HL-60/S4 (cell line): ENCODE measurements at regions not wholly inside any gene's neighbourhood (a gene's known extent, or its start where the extent isn't known, plus 50 kb on each side); places are given as distances from the start of the nearest gene placed in this dataset.

ENCODE experiments used
- in situ Hi-C: fragments of 300-500 bp; cut with MboI; formaldehyde crosslinking; loops from 2 replicates; pipeline ENCODE4 v1.14.3; 2022; ENCODE audit warnings: low sequenced_read_pairs

DNA sequence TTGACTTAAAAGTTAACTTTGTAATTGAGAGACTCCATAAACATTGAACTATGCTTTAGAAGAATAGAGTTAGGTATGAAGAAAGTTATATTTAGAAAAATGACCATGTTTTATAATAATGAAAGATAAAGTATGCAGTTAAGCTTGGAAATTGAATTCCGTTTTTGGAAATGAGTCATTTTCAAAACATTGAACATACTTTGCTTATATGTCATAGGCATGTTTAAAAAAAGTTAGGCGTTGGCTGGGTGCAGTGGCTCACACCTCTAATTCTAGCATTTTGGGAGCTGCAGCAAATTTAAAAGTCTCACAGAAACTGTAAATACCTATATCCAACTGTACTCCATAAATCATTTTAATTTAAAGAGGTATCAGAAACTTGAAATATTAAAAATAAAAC lies 607.4 kb downstream of the CBLN2 start:
- in situ Hi-C loops = no loop called here

DNA sequence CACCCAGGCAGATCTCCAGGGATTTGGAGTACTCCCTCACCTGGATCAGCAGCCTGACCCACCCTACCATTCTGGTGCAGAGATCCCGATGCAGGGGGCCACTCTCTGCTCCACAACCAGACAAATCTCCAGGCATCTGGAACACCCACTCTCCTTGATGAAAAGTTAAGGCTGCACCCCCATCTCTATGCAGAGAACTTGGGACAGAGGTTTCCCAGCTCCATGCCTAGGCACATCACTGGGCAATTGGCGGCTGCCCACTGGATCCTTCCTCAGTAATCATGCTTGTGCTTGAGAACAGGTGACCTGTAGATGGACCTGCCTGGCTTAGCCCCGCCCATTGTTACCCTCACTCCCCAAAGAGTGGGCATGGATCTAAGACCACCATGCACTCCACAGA lies 624.9 kb downstream of the CBLN2 start:
- in situ Hi-C loops = no loop called here

DNA sequence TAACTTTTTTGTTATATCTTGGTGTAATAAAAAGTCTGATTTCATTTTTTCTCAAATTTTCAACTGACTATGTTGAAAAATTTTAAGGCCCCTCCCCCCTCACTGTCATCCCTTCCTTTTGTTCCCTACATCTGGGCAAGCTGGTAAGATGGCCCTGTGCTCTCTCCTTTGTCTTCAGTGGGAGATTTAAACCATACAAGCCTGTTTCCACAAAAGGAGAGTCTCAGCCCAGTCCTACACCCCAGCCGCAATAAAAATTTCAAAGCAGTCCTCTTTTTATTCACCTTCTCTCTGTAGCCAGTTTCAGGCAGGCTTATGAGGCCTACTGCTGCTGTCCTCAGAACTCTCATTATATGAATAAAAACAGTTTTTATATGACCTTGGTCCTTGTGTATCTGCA lies 630.5 kb downstream of the CBLN2 start:
- in situ Hi-C loops = no loop called here

DNA sequence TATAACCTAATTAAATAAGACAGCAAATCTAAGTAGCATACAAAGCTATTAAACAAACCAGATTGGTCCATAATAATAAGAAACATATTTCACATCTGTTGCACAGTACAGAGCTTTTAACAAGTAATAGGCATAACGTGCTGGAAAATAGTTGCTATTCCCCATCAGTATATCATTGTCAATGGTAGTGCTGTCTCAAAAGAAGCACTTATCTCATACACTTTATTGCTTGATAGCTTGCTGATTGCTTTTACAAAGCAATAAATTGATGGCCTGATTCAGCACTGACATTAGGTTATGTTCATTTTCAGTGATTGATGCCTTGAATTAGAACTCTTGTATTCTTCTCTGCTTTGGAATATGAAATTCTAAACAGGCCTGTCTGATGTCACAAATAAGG lies 641.7 kb downstream of the CBLN2 start:
- in situ Hi-C loops = no loop called here

DNA sequence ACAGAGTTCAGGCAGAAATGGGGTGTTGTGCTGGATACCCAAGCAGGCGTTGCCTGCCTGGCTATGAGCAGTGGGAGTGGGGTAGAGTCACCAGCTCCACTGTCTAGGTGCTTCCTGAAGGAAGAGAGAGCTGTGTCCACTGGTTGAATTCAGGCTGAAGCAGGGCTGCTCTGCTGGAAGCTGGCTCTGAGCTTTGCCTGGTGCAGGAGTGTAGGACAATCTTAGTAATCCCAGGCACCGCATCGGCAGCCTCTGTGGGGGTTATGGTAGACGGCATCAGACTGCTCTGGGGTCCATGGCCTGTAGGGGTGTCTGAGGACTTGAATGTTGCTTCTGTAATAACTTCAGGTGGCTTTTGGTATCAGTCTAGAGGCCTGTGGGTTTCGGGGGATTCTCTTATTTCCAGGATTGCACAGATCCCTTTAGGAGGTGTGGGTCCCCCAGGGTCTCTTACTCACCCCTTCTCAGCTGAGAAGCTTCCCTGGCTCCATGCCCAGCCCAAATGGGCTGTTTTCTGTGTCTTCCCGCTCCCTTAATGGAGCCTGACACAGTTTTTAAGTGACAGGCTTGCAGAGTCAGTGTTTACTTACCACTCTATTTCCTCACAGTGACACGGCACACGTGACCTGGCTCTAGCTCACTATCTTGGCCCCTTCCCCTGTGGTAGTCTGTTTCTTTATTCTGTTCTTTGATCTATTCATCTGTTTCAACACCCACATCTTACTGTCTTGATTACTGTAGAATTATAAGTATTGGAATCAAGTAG lies 644.3 kb downstream of the CBLN2 start:
- in situ Hi-C loops = no loop called here

DNA sequence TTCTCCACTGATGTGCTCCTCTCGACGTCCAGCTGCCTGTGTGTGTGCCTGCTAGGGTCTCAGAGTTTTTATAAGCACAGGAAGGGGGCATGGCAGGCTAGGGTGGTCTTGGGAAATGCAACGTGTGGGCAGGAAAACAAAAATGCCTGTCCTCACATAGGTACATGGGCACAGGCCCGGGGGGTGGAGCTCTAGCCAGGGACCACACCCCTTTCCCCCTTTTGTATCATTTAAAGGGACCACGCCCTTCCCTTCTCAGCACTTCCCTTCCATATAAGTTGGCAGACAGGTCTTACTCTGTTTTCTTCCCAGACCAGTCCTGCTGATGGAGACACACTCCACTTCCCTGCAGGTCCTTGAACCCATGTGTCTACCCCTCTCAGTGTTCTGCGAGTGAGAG lies 645.0 kb downstream of the CBLN2 start:
- in situ Hi-C loops = no loop called here

DNA sequence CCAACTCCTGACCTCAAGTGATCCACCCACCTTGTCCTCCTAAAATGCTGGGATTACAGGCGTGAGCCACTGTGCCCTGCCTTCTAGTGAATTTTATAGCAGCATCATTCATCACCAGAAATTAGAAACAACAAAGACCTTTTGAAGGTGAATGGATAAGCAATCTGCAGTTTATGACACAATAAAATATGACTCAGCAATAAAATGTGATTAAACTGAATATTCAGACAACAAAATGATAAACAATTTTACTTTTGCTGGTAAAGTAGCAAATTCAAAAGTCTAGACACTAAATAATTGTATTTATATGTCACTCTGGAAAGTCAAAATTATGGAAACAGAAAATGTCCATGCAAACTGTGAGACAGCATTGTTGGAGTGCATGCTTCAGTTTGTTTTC lies 656.6 kb downstream of the CBLN2 start:
- in situ Hi-C loops = no loop called here

DNA sequence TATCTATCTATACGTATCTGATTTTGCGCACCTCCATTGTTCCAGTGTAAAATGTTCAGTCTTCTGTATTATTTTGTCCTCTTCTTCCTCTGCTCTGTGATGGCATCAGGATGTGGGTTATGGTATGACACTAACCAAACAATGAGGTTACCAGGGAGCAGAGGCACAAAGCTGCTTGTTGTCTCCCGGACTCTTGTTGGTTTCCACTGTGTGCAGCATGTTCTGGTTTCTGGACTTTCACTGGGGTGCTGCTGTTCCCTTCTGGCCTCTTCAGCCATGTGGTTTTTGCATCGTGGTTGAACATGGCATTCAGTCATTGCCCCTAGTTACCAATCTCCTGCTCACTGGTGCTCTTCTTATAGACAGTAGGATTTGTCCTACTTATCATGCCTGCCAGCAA lies 665.9 kb downstream of the CBLN2 start:
- in situ Hi-C loops = no loop called here

DNA sequence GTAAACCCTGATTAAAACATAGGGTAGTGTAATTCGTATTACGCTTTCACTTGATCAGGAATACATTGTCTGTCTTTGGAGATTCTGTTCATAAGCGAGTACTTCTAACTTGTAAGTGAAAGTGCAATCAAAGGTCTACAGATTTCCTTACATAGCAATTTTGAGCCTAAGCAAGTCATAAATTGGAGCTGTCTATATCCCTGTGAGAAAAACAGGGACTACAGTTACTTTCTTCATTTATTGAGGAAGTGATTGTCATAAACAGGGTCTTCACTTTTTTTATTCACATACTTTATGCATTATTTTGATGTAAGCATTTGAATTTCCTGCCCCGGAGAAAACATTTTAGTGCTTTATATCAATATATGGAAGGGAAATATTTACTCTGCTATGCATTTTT lies 670.4 kb downstream of the CBLN2 start:
- in situ Hi-C loops = no loop called here

DNA sequence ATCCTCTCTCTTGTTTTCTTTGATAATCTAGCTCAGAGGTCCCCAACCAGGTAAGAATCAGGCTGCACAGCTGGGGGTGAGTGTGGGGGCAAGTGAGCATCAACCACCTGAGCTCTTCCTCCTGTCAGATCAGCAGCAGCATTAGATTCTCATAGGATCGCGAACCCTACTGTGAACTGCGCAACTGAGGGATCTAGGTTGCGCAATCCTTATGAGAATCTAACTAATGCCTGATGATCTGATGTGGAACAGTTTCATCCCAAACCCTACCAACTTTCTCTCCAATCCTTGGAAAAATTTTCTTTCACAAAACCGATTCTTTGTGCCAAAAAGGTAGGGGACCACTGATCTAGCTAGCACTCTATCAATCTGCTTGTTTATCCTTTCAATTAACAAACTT lies 678.3 kb downstream of the CBLN2 start:
- in situ Hi-C loops = no loop called here

DNA sequence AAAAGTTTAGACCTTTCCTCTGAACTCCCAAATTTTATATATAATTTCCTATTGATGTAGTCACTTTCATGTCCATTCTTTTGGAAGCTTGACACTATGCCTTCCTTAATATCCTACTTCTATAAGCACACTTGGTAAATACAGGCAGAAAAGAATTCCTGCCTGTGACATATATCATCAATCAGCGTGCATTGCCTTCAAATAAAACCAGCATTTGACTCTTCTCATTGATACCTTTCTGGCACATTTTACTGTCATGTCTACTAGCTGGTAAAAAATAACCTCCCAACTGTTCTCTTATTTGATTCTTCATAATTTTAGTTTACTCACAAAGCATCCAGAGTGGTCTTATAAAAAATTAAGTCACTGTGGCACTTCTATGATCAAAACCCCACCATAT lies 693.5 kb downstream of the CBLN2 start:
- in situ Hi-C loops = no loop called here

DNA sequence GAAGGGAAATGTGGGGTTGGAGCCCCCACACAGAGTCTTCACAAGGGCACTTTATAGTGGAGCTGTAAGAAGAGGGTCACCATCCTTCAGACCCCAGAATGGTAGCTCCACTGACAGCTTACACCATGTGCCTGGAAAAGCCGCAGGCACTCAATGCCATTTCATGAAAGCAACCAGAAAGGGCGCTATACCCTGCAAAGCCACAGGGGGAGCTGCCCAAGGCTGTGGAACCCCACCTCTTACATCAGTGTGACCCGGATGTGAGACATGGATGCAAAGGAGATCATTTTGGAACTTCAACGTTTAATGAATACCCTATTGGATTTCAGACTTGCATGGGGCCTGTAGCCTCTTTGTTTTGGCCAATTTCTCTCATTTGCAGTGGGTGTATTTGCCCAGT lies 694.7 kb downstream of the CBLN2 start:
- in situ Hi-C loops = no loop called here

DNA sequence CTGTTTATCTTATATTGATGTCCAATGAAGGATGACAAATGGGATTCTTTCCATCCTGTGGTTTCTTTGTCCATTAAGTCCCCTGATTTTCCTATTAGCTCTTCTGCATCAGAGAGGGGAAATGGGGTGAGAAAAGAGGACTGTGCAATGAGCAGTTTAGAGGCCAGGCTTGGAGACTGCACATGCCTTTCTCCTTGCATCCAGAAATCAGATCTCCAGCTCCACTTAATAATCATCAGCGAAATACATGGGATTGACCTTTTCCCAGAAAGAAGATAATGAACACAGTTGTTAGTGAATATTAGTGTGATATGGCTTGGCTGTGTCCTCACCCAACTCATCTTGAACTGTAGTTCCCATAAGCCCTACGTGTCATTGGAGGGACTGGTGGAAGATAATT lies 697.4 kb downstream of the CBLN2 start:
- in situ Hi-C loops = no loop called here

DNA sequence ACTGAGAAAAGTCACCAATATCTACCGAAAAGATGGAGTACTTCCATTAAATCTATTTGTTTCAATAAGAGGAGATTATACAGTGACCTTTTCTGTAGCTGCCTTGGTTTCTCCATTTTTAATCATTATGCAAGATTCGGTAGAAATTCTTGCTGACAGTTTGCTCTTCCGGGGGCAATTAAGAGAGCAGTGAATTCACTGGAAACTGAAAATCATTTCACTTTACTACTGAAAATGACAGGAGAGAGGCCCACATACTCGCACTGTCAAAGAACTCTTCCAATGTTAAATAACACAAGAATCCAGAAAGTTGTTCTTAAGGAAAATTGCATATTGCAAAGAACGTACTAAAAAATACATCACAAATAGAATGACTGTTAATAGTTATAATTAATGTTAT lies 699.3 kb downstream of the CBLN2 start:
- in situ Hi-C loops = no loop called here

DNA sequence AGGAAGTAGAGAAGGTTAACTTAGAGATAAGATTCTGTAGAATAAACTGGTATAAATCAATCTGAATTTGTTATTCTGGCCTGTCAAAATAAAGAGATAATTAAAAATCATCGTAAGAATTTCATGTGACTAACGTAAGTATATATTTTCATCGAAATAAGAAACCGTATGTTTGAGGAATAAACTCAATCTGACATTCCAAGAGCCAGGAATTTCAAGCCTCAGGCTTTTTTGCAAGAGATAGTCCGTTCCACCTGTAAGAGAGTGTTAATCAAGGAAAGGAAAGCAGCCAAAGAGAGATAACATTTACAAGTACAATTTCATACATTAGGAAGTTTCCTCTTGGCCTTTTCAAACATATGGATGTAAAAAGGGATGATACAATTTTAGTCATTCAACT lies 701.5 kb downstream of the CBLN2 start:
- in situ Hi-C loops = no loop called here

DNA sequence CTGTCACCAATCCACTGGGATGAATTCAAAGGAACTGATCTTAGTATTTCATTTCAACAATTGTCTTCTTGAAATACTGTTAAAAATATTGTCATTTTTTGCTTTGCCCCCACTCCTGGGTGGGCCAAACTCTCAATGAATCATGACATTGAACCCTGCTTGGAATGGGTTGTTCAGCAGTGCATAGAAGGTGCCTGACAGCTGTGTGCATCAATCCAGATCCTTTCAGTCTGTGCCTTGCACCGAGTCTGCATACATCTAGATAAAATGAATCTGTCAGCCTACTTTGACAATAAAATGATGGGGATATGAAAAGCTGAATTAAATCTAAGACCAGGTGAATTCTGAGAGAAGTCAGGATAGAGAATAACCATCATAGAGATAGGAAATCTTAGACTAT lies 706.6 kb downstream of the CBLN2 start:
- in situ Hi-C loops = no loop called here

DNA sequence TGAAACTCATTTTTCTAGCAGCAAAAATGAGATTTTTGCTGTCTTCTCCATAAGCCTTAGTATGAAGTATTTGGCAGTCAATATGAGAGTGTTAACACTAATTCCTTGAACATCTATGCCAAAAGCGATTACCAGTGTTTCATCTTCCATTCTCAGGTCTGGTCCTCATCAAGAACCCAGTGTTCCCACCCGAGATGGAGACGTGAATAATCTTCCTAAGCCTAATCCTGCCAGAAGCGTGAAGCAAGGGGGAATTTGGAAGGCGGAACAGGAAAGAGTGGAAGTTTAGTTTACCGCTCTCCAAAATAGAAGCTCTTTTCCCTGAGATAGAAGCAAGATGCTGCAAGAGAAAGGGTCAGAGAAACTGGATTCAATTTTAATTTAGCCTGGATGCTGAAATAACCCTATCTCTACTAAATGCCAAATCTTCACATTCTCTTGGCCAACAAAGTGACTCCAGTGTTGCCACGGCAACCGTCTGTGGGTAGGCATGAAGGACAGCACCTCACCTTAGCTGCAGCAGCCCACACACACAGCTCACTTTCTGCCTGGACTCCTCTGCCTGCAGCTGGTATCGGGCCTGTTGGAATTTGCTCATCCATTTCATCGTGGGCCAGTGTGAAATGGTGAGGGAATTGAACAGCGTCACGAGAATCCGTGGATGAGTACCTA lies 711.1 kb downstream of the CBLN2 start:
- in situ Hi-C loops = no loop called here

DNA sequence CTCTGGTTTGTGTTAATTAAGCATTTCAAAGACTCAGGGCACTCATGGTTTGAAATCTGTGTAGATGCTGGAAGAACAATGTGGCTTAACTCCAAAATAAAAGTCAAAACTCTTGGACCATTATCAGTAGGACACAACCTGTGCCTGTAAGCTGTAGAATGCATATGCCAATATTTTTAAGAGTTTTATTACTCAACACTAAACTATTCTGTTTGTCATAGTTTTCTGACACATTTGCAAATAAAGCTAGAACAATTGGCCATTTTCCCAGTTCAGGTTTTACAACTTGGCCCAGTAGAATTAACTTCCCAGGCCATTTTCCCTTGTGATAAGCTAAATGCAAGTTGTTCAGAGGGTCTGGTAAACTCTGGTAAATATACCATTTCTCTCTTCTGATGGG lies 713.1 kb downstream of the CBLN2 start:
- in situ Hi-C loops = no loop called here

DNA sequence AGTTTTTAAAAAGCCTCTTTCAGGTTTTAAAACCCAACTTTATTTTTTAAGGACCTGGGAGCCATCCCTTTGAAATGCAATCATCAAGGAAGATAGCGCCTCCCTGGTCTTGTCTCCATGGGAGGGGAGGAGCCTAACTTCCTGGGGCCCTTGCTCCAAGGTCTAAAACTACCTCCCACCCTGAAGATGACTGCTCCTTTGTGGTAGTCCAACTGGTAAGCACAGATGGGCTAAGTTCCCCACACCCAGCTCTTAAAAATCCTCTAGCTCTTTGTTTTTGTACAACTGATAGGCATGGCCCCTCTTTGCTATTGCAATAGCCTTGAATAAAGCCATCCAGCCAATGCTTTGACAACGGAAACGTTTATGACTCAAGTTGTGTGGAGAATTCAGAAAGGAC lies 716.8 kb downstream of the CBLN2 start:
- in situ Hi-C loops = no loop called here

DNA sequence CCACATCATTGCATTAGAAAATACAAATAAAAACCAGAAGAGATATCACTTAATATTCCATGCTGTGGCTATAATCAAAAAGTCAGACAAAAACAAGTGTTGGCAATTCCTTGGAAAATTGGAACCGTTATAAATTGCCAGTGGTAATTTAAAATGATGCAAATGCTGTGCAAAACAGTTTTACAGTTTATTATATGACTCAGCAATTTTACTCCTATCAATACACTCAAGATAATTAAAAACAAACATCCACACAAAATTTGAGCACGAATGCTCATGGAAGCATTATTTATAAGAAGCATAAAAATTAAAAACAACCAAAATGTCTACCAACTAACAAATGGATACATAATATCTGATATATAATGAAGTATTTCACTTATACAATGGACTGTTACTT lies 728.8 kb downstream of the CBLN2 start:
- in situ Hi-C loops = no loop called here

DNA sequence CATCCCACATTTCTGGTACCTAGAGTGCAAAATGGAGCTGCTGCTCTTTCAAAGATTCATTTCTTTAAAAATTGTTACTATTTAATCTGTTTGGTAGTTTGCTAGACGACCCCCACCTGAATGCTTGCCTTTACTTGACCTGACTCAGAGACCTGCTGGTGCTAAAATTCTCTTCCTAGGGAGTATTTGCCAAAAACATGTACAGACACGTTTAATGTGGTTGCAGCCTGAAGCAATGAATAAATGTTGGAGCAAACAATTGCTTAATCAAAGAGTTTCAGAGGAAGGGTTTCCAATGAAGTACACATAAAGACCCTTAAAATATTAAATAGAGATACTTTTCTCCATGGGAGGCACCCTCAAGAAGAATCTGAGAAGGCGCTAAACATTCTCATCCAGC lies 734.4 kb downstream of the CBLN2 start:
- in situ Hi-C loops = no loop called here

DNA sequence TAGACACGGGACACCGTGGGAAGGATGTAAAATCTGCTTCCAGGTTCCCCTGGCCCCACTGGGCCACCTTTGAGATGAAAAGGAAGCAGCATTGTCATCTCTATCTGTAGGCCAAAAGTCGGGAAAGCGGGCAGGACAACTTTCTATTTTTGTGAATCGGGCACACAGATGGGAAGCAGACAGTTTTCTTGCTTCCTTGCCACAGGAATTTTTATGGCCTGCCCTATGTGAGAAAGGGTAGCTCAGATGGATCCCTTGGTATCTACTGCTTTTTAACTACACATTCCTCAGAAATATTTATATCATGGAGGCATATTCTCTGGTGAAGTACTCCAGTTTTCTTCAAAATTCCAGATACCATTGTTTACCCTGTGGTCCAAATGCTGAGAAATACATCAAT lies 735.5 kb downstream of the CBLN2 start:
- in situ Hi-C loops = no loop called here

DNA sequence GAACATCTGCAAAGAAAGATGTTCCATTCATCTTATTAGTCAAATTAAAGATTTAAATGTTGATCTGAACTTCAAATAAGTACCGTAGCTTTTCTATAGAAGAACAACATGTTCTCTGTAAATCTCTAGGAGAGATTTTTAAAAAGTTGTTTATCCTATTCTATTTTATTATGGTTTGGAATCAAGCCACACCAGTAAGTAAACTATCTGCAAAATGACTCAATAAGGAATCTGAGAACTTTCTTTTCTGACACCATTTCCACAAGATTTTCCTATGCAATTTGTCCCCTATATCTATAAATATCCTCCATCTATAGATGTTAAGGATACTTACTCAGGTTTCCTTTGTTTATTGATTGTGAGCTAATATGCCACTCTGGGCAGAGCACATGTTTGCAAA lies 736.6 kb downstream of the CBLN2 start:
- in situ Hi-C loops = no loop called here
